GM19455 (cell line): ENCODE measurements at regions not wholly inside any gene's neighbourhood (a gene's known extent, or its start where the extent isn't known, plus 50 kb on each side); places are given as distances from the start of the nearest gene placed in this dataset.
"Not testable (repeated sequence)": the region's sequence is repeated elsewhere in the genome, so short reads cannot be mapped to it uniquely, and the experiment has no call there.

ENCODE experiments used
- ATAC-seq: cut with Tn5 transposase; IDR thresholded peaks from one replicate; pipeline ENCODE4 v1.9.1; 2021; ENCODE audit not compliant: unreplicated experiment

DNA sequence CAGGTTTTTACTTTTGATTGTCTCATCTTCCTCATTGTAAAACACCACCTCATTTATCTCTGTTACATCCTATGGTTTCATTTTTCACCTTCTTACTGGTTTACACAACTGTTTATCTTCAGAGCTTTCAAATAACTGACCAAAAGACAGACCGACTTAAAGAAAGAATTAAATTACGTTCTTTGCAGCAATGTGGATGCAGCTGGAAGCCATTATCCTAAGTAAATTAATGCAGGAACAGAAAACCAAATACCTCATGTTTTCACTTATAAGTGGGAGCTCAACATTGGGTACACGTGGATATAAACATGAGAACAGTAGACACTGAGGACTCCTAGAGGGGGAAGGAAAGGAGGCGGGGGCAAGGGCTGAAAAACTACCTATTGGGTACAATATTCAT is 729.0 kb upstream of the USP15 start:
- ATAC-seq = no peak

DNA sequence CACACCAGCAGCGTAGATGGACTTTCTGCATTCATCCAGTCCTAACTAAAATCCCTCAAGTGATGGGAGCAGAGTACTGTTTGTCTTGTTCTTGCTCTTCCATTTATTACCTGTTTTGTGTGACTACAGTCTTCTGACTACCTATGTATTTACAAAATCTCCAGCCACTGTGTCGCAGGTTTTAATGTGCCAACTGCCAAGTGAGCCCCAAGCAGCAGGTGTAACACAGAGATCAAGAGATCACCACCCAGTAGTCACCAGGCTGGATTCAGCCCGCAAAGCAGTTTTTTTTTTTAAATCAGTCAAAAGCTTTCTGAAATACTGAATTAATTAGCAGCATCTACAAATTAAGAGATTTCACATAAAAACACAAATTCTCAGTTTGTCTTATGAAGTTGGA is 724.1 kb upstream of the USP15 start:
- no peak for ATAC-seq

- no peak for ATAC-seq
These were observed 723.7 kb upstream of the USP15 start for GRCh38 chr12:61536525-61536924.

DNA sequence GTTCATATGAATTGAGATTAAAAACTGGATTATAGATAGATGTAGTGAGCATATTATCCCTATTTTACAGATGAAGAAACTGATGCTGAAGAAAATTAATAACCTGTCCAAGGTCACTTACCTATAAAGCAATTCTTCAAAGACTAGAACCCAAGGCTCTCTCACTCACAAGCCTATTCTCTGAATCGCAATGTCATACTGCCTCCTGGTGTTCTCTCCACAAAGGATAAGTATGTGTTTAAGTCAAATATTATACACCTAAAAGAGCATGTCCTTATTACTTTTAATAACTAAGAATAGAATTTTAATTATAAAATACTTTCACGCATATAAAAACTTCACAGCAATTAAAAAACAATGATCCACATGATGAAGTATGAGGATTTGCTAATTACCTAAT is 721.3 kb upstream of the USP15 start:
- no peak for ATAC-seq

DNA sequence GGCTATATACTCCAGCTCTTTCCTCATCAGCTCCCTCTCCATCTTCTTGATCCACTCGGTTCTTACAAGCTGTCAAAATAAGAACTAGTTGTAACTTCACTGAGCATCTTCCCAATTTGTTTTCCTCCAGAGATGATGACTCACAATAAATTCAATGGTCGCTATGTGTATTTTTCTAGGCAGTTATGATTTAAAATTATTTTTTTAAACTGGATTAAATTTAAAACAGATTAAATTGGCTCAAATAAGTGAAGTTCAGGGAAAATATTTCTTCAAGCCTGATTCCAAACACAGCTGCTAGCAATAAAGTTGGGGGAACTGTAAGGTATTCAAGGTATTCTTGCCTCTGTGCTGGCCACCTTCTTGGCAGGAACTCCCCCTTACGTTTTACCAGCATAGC is 717.7 kb upstream of the USP15 start:
- no peak for ATAC-seq

DNA sequence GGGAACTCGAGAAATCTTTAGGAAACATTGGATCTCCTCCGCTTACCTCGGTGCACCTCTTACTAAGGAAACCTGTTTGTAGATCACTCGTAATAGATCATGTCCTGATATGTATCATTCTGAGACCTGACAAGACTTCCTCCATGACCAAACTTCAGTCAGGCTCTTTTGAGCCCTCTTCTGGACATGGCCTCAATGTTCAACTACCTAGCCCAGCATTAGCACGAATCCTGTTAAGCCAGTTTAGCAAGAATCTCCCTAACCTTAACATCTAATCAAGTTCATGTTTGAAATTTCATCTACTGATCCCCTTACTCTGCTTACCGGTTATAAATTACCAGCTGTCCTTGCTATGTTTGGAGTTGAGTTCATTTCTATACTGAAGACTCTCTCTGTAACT is 713.9 kb upstream of the USP15 start:
- no peak for ATAC-seq

GRCh38 chr12:61553091-61553490 is 707.1 kb upstream of the USP15 start:
- no peak for ATAC-seq

DNA sequence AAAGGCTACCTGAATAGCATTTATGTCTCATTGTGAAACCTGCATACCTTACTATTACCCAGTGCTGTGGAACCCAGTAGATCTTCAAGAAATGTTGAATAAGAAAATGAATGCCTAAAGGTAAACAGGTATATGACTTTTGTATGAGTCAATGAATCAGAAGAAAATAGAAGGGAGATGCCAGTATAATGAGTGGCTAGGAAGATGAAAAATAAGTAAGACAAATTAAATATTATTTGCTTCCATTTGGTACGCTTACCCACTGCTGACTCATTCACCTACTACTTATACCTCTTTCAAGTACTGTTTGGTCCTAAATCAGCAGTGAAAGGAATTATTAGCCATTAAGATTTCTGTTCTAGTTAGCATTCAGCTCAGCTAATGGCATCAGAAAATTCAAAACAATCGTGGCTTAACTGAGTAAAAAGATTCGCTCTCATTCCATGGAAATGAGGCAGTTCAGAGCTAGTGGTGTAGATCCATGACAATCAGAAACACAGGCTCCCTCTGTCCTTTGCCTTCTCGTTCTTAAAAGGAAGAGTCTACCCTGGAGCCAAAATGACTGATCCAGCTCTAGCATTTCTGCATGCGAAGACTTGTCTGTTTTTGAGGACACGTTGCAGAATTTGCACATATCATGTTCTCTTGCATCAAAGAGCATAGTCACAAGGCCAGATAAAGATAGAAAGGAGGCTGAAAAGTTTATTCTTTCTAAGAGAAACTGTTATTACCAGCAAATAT is 705.8 kb upstream of the USP15 start:
- no peak for ATAC-seq

DNA sequence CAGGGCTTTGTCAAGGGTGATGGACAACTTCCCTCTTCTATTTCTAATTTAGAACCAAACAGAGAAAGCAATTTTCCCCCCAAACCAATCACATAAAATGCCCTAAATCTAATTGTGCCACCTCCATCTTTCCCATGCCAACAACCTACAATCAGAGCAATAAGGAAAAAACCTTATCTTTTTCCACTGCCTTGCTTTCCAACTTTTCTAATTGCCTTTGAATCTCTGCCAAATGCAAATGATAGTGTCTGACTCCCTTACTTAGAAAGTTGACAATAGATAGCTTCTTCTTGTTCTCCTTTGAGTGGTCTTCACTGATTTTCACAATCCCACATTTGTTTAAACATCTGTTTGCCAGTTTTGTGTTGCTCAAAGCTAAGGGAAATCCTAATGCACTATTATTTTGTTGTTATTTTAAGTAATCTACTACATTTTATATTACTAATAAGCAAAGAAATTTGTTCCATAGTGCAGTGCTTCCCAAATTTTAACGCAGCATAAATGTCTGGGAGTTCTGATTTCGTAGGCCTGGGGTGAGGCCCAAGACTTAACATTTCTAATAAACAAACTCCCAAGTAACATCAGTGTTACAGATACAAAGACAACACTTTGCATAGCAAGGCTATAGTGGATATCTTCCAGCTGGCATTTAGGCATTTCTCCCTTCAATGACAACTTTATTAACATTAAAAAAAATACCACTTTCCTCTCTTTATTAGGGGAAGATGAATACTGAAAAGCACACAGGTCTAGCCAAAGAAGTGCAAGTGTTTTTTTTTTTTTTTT is 696.3 kb upstream of the USP15 start:
- no peak for ATAC-seq

GRCh38 chr12:61564466-61564865 is 695.7 kb upstream of the USP15 start:
- no peak for ATAC-seq

DNA sequence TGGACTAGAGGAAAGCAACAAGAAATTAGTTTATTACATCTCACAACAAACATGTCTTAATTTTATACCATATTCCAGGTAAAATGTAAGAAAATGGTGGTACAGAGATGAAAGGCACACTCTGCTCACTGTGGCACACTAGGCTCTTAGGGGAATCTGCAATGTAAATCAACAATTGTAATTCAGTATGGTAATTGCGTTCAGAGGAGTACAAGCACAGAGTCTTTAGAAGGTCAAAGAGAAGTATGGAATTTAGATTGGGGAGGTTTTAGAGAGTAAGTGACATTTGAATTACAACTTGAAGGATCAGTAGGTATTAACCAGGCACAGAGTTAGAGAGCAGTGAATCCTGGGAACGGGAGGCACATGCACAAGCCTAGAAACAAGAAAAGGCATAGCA is 694.0 kb upstream of the USP15 start:
- no peak for ATAC-seq

- no peak for ATAC-seq
These were observed 685.9 kb upstream of the USP15 start for GRCh38 chr12:61574339-61574738.

GRCh38 chr12:61584943-61585342 is 675.3 kb upstream of the USP15 start:
- ATAC-seq = no peak

DNA sequence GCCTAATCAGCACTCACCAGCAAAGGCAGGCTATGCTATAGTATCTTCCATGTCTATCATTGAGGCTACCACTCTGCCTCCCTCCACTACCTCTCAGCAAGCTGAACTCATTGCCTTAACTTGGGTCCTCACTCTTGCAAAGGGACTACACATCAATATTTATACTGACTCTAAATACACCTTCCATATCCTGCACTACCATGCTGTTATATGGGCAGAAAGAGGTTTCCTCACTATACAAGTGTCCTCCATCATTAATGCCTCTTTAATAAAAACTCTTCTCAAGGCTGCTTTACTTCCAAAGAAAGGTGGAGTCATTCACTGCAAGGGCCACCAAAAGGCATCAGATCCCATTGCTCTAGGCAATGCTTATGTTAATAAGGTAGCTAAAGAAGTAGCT is 669.3 kb upstream of the USP15 start:
- ATAC-seq = not testable (repeated sequence)

DNA sequence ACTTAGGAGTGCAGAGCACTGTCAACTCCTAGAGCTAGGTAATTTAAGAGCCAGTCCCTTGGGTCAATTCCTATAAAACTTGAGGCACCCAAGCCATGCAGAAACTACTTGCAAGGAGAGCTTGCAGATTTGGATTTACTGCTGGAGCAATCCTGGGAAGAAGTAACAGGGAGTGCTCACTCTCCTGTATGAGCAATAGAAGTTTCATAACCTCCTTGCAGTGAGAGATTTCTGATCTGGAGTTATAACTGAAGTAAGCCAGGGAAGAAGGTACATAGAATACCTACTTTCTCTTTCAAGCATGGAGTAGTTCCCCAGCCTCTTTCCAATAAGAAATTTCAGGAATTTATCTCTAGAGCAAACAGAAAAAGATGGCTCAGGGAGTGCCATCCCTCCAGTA is 650.1 kb upstream of the USP15 start:
- ATAC-seq = no peak

GRCh38 chr12:61629702-61630101 is 630.5 kb upstream of the USP15 start:
- ATAC-seq = no peak

- ATAC-seq = no peak
These were observed 613.6 kb upstream of the USP15 start for GRCh38 chr12:61646639-61647038.

DNA sequence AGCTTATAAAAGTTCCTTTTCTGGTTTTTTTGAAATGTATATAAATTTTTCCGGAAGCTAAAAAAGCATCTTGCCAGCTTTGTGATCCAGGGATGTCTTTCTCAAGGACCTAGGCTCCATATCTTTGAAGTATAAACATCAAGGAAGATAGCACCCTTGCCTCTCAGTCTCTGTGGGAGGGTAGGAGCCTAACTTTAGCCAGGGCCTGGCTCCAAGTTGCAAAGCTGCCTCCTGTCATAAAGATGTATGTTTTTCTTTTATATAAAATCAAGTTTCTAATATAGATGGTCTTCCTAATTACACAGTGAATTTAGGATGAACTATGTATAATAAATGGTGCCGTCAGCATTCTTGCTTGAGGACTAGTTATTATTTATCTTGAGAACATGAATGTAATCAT is 612.6 kb upstream of the USP15 start:
- ATAC-seq = no peak

- no peak for ATAC-seq
These were observed 607.9 kb upstream of the USP15 start for GRCh38 chr12:61652265-61652664.

GRCh38 chr12:61654698-61655097 is 605.5 kb upstream of the USP15 start:
- ATAC-seq = no peak

DNA sequence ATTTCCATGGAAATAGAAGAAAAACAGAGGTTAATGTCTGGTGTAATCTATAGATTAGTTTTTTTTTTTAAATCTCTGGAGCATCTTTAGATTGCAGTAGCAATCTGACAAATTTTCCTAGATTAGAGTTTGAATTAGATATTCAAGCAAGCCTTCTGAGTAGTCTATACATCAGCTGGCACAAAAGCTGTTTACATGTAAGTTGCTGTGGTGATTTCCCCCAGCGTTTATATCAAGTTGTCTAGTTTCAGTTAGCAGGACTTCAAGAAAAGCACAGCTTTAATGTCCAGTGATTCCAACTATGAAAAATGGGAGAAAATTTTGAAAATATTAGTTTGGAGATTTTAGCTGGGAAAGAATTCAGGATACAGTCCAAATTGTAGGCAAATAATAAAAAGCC is 605.0 kb upstream of the USP15 start:
- ATAC-seq = no peak

DNA sequence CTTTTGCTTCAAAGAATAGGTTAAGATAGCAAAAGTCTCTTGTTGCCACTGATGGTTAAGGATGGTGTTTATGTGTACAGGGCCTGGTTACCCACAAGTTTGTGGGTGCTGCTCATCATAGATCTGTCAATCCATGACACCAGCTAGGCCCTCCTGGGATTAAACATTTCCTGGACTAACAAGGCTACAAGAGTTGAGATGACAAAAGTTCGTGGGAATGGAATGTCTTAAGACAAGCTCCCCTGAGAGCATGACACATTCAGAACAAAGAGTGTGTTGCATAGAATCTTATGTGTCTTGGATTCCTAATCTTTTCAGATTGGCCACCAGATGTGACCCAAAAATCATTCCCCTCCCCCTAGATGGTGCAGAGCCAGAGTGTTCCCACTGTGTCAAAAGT is 592.5 kb upstream of the USP15 start:
- no peak for ATAC-seq

- no peak for ATAC-seq
These were observed 583.7 kb upstream of the USP15 start for GRCh38 chr12:61676520-61676919.
